ENCODE measurements at regions not wholly inside any gene's neighbourhood (a gene's known extent, or its start where the extent isn't known, plus 50 kb on each side); places are given as distances from the start of the nearest gene placed in this dataset.

DNA sequence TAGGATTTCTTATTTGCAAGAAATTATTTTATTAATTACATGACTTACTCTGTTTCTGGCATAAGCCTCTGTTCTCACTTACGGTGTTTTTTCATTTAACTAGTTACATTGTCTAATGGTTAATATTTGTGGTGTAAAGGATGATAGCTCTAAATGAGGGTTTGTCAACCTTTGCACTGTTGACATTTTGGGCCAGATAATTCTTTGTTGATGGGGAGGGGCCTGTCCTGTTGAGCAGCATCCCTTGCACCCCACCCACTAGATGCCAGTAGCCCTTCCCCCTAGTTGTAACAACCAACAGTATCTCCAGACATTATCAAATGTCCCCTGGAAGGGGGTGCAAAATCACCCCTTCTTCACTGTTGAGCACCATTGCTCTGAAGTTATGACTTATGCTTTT, 83.6 kb upstream of the SLC44A3 start:
- no peak for DNase-seq (ENCODE audit: low spot score)
- no peaks in the 10 kb centered on the region for H3K36me3 ChIP-seq (ENCODE audit: control insufficient read depth in 4 of 4, insufficient read depth in 3 of 4, low read depth in 1 of 4, low read length in 3 of 4)
- 61% methylated on average over 1 of the region's 1 CpG for WGBS
- H3K9me3 ChIP-seq (ENCODE audit: control insufficient read depth in 4 of 4, low read length in 3 of 4) = no peaks in the 10 kb centered on the region
- TF ChIP-seq EGR1 (IDR thresholded peaks at IDR 0.05; ENCODE audit: low read depth in 2 of 2) (no peak), GABPA (IDR thresholded peaks at IDR 0.05 in 1 of 2, conservative IDR thresholded peaks at IDR 0.05 in 1 of 2) (no peak), SP1 (IDR thresholded peaks at IDR 0.05) (no peak), RAD21 (IDR thresholded peaks at IDR 0.05) (no peak), HNF4G (IDR thresholded peaks at IDR 0.05) (no peak), FOXA2 (IDR thresholded peaks at IDR 0.05) (no peak), JUND (IDR thresholded peaks at IDR 0.05) (no peak), FOXA1 (IDR thresholded peaks at IDR 0.05) (no peak)
- TF ChIP-seq, protein P1, sequence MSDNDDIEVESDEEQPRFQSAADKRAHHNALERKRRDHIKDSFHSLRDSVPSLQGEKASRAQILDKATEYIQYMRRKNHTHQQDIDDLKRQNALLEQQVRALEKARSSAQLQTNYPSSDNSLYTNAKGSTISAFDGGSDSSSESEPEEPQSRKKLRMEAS (IDR thresholded peaks at IDR 0.05) = no peak
- no peaks in the 10 kb centered on the region for H3K27me3 ChIP-seq (ENCODE audit: control insufficient read depth in 4 of 4, insufficient read depth in 4 of 4, low read length in 3 of 4)
- H3K9ac ChIP-seq (ENCODE audit: low read depth in 1 of 2, low read length in 2 of 2) = no peak overlapping the region
- no peaks in the 10 kb centered on the region for H3K4me1 ChIP-seq (ENCODE audit: control insufficient read depth in 4 of 4, insufficient read depth in 4 of 4, low read length in 3 of 4)
- no peak overlapping the region for H3K4me3 ChIP-seq (ENCODE audit: low read depth in 1 of 3, low read length in 3 of 3)
- no peak overlapping the region for H3K27ac ChIP-seq (ENCODE audit: low read depth in 1 of 2, low read length in 2 of 2)

DNA sequence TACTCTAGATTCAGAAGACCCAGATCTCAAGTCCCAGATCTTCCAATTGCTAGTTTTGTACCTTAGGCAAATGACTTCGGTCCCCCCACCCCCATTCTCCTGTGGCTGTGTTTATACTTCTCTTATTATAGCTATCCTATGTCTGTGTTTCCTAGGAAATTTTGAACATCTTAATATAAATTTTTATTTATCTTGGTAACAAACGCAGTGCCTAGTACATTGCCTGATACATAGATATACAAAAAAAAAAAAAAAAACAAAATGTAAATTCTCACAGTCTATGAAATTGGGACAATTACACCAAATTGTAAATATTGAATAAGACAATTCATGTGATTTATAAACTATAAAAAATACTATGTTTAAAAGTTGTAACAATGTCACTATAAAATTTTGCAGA, 84.1 kb upstream of the SLC44A3 start:
- WGBS = 93% methylated on average over 2 of the region's 2 CpGs
- no peaks in the 10 kb centered on the region for H3K9me3 ChIP-seq (ENCODE audit: control insufficient read depth in 4 of 4, low read length in 3 of 4)
- H3K4me3 ChIP-seq (ENCODE audit: low read depth in 1 of 3, low read length in 3 of 3) = no peak overlapping the region
- DNase-seq (ENCODE audit: low spot score) = no peak
- no peaks in the 10 kb centered on the region for H3K36me3 ChIP-seq (ENCODE audit: control insufficient read depth in 4 of 4, insufficient read depth in 3 of 4, low read depth in 1 of 4, low read length in 3 of 4)
- no peaks in the 10 kb centered on the region for H3K4me1 ChIP-seq (ENCODE audit: control insufficient read depth in 4 of 4, insufficient read depth in 4 of 4, low read length in 3 of 4)
- H3K9ac ChIP-seq (ENCODE audit: low read depth in 1 of 2, low read length in 2 of 2) = no peak overlapping the region
- H3K27me3 ChIP-seq (ENCODE audit: control insufficient read depth in 4 of 4, insufficient read depth in 4 of 4, low read length in 3 of 4) = no peaks in the 10 kb centered on the region
- H3K27ac ChIP-seq (ENCODE audit: low read depth in 1 of 2, low read length in 2 of 2) = no peak overlapping the region
- TF ChIP-seq YY1 (IDR thresholded peaks at IDR 0.05) (no peak), RXRA (IDR thresholded peaks at IDR 0.05) (no peak), FOXA1 (IDR thresholded peaks at IDR 0.05) (no peak), JUND (IDR thresholded peaks at IDR 0.05) (no peak)
- TF ChIP-seq, protein P2, sequence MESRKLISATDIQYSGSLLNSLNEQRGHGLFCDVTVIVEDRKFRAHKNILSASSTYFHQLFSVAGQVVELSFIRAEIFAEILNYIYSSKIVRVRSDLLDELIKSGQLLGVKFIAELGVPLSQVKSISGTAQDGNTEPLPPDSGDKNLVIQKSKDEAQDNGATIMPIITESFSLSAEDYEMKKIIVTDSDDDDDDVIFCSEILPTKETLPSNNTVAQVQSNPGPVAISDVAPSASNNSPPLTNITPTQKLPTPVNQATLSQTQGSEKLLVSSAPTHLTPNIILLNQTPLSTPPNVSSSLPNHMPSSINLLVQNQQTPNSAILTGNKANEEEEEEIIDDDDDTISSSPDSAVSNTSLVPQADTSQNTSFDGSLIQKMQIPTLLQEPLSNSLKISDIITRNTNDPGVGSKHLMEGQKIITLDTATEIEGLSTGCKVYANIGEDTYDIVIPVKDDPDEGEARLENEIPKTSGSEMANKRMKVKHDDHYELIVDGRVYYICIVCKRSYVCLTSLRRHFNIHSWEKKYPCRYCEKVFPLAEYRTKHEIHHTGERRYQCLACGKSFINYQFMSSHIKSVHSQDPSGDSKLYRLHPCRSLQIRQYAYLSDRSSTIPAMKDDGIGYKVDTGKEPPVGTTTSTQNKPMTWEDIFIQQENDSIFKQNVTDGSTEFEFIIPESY (IDR thresholded peaks at IDR 0.05) = no peak
- TF ChIP-seq, protein P3, sequence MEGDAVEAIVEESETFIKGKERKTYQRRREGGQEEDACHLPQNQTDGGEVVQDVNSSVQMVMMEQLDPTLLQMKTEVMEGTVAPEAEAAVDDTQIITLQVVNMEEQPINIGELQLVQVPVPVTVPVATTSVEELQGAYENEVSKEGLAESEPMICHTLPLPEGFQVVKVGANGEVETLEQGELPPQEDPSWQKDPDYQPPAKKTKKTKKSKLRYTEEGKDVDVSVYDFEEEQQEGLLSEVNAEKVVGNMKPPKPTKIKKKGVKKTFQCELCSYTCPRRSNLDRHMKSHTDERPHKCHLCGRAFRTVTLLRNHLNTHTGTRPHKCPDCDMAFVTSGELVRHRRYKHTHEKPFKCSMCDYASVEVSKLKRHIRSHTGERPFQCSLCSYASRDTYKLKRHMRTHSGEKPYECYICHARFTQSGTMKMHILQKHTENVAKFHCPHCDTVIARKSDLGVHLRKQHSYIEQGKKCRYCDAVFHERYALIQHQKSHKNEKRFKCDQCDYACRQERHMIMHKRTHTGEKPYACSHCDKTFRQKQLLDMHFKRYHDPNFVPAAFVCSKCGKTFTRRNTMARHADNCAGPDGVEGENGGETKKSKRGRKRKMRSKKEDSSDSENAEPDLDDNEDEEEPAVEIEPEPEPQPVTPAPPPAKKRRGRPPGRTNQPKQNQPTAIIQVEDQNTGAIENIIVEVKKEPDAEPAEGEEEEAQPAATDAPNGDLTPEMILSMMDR (IDR thresholded peaks at IDR 0.05; ENCODE audit: low read depth, low read length, missing input control) = no peak

DNA sequence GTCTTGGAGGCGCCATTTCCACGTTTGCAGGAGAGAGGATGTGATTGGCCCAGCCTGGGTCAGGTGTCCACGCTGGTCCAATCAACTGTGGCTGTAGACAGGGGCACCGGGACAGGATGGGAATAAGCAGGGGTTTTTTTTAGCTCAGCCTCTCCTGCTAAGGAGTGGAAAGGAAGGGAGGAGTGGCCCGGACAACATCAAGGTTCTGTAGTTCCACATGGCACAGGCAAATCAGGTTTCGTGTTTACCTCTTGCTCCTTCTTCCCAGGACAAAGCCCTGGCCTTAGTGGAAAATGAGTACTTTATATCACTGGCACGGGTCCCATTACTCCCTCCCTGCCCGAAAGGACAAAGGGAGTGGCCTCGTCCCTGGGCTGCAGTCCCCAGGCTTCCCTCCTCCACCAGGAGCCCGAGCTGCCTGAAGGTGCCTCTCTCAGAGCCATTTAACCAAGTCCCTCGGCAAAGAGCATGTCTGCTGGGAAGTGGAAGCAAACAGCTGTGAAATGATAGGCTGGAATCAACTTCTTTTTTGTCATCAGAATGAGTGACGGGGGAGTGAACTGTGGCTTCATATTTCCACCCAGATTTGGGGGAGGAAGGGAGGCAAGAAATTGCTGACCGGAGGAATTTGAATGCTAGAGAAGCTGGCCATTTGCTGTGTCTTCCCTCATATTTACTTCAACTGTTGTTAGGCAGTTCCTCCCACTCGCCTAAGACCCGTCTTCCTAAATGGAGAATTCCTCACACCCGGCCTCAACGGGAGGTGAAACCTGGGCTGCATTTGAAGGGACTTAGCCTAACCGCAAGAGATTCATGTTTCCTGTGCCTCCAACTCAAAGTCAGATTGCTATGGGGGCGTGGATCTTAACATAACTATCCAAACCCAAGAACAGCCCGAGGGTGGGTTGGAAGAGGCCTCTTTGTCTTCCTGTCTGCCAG, 84.9 kb upstream of the SLC44A3 start:
- H3K9me3 ChIP-seq (ENCODE audit: control insufficient read depth in 4 of 4, low read length in 3 of 4) = no peaks in the 10 kb centered on the region
- DNase-seq (ENCODE audit: low spot score) = no peak
- no peak overlapping the region for H3K27ac ChIP-seq (ENCODE audit: low read depth in 1 of 2, low read length in 2 of 2)
- TF ChIP-seq NR2F2 (IDR thresholded peaks at IDR 0.05) (peak; percentile 6), FOXA1 (IDR thresholded peaks at IDR 0.05) (no peak), HNF4A (conservative IDR thresholded peaks at IDR 0.05) (no peak)
- TF ChIP-seq, protein P4, sequence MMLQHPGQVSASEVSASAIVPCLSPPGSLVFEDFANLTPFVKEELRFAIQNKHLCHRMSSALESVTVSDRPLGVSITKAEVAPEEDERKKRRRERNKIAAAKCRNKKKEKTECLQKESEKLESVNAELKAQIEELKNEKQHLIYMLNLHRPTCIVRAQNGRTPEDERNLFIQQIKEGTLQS (IDR thresholded peaks at IDR 0.05) = no peak
- no peak overlapping the region for H3K9ac ChIP-seq (ENCODE audit: low read depth in 1 of 2, low read length in 2 of 2)
- no peaks in the 10 kb centered on the region for H3K4me1 ChIP-seq (ENCODE audit: control insufficient read depth in 4 of 4, insufficient read depth in 4 of 4, low read length in 3 of 4)
- no peaks in the 10 kb centered on the region for H3K36me3 ChIP-seq (ENCODE audit: control insufficient read depth in 4 of 4, insufficient read depth in 3 of 4, low read depth in 1 of 4, low read length in 3 of 4)
- H3K27me3 ChIP-seq (ENCODE audit: control insufficient read depth in 4 of 4, insufficient read depth in 4 of 4, low read length in 3 of 4) = no peaks in the 10 kb centered on the region
- 69% methylated on average over 20 of the region's 20 CpGs for WGBS
- no peak overlapping the region for H3K4me3 ChIP-seq (ENCODE audit: low read depth in 1 of 3, low read length in 3 of 3)

All from liver (tissue), 8 donors.